ENCODE measurements at regions not wholly inside any gene's neighbourhood (a gene's known extent, or its start where the extent isn't known, plus 50 kb on each side); places are given as distances from the start of the nearest gene placed in this dataset.

DNA sequence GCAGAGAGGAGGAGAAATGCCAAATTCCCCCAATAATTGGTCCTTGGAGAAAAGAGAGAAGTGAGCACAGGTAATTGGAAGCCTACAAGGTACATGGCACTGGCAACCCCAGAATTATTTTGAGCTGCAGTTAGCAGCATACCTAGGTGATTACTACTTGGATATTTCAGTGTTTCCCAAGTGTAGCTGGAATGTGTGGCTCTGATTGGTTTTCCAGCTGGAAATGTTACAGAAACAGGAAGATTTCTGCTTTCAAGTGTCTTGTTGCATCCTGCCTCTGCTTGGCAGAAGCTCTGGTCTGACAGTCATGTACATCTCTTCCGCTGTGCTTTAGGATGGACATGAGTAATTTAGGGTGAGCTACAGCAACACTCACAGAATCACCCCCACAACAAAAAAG, 262.1 kb downstream of the ENC1 start:
- POLR2A ChIA-PET: no interaction called here

GRCh38 chr5:74376187-74376586, 264.3 kb downstream of the ENC1 start:
- FAIRE-seq (no peak), DNase-seq (ENCODE audit: low read depth, low spot score) (no peak)
- no peak overlapping the region for H3K4me3 ChIP-seq (replicated peaks in 1 of 3; ENCODE audit: insufficient read depth in 1 of 3, low read depth in 1 of 3, low read length in 3 of 3)
- intact Hi-C loops (cut with micrococcal nuclease) (no loop called here), dilution Hi-C loops (cut with MboI; ENCODE audit: extremely low pct_ligation_motif_present, low sequenced_read_pairs) (no loop called here)
- H3K27me3 ChIP-seq (ENCODE audit: control insufficient read depth in 2 of 2, insufficient read depth in 2 of 2, low read length in 2 of 2): peaks cover 0 to 4% of the 10 kb centered on the region in 2 experiments
- no peak overlapping the region for H3K4me2 ChIP-seq (ENCODE audit: insufficient read depth, low read length)
- TF ChIP-seq FOS (IDR thresholded peaks at IDR 0.05; ENCODE audit: borderline replicate concordance, insufficient read depth, low read length) (no peak), JUN (IDR thresholded peaks at IDR 0.05; ENCODE audit: borderline replicate concordance, insufficient read depth, insufficient read length, low read depth) (no peak), POLR2A (IDR thresholded peaks at IDR 0.05; ENCODE audit: low read depth, low read length) (no peak), EZH2 (IDR thresholded peaks at IDR 0.05; ENCODE audit: borderline replicate concordance, low read depth, low read length, severe bottlenecking) (no peak), MYC (IDR thresholded peaks at IDR 0.05; ENCODE audit: low read depth, low read length) (no peak), GATA2 (IDR thresholded peaks at IDR 0.05; ENCODE audit: insufficient read depth, insufficient read length, low read depth, low read length) (no peak), POLR2AphosphoS5 (IDR thresholded peaks at IDR 0.05; ENCODE audit: insufficient read depth, low read depth, low read length) (no peak)
- TF ChIP-seq, protein P1, sequence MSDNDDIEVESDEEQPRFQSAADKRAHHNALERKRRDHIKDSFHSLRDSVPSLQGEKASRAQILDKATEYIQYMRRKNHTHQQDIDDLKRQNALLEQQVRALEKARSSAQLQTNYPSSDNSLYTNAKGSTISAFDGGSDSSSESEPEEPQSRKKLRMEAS (IDR thresholded peaks at IDR 0.05; ENCODE audit: insufficient read depth, insufficient read length): no peak
- H2AFZ ChIP-seq (ENCODE audit: low read depth, low read length): no peak overlapping the region
- H3K9me3 ChIP-seq (replicated peaks; ENCODE audit: control insufficient read depth, insufficient read depth, low read length): no peaks in the 10 kb centered on the region
- ChIA-PET POLR2A (no interaction called here), CTCF (no interaction called here)
- no peaks in the 10 kb centered on the region for H3K36me3 ChIP-seq (ENCODE audit: control insufficient read depth in 2 of 2, extremely low read depth in 1 of 2, insufficient read depth in 2 of 2, low read length in 2 of 2)
- no peak overlapping the region for H3K9ac ChIP-seq (replicated peaks; ENCODE audit: extremely low read depth, insufficient read depth, low read length)
- H3K9me1 ChIP-seq (replicated peaks; ENCODE audit: control insufficient read depth, extremely low read depth, insufficient read depth, low read length): no peaks in the 10 kb centered on the region
- no TSS peak for BruUV-seq (replicated peaks)
- H4K20me1 ChIP-seq (replicated peaks; ENCODE audit: control insufficient read depth, extremely low read depth, insufficient read depth, low read length): no peaks in the 10 kb centered on the region
- H3K4me1 ChIP-seq (ENCODE audit: control insufficient read depth, extremely low read depth, insufficient read depth, low read length): no peaks in the 10 kb centered on the region
- H3K79me2 ChIP-seq (ENCODE audit: control insufficient read depth, insufficient read depth, low read length): no peaks in the 10 kb centered on the region
- no peak overlapping the region for H3K27ac ChIP-seq (ENCODE audit: insufficient read depth, low read depth, low read length)

More for the DNA sequence above, 262.1 kb downstream of the ENC1 start:
- Histone ChIP-seq H3K9me1 (replicated peaks; ENCODE audit: control insufficient read depth, extremely low read depth, insufficient read depth, low read length) (no peaks in the 10 kb centered on the region), H3K4me1 (ENCODE audit: control insufficient read depth, extremely low read depth, insufficient read depth, low read length) (no peaks in the 10 kb centered on the region), H3K9me3 (replicated peaks; ENCODE audit: control insufficient read depth, insufficient read depth, low read length) (no peaks in the 10 kb centered on the region), H3K4me2 (ENCODE audit: insufficient read depth, low read length) (no peak overlapping the region), H3K36me3 (ENCODE audit: control insufficient read depth in 2 of 2, extremely low read depth in 1 of 2, insufficient read depth in 2 of 2, low read length in 2 of 2) (no peaks in the 10 kb centered on the region), H3K27me3 (ENCODE audit: control insufficient read depth in 2 of 2, insufficient read depth in 2 of 2, low read length in 2 of 2) (peaks cover 0 to 4% of the 10 kb centered on the region in 2 experiments), H3K9ac (replicated peaks; ENCODE audit: extremely low read depth, insufficient read depth, low read length) (no peak overlapping the region), H3K79me2 (ENCODE audit: control insufficient read depth, insufficient read depth, low read length) (no peaks in the 10 kb centered on the region), H3K27ac (ENCODE audit: insufficient read depth, low read depth, low read length) (no peak overlapping the region), H2AFZ (ENCODE audit: low read depth, low read length) (no peak overlapping the region), H4K20me1 (replicated peaks; ENCODE audit: control insufficient read depth, extremely low read depth, insufficient read depth, low read length) (no peaks in the 10 kb centered on the region), H3K4me3 (replicated peaks in 1 of 3; ENCODE audit: insufficient read depth in 1 of 3, low read depth in 1 of 3, low read length in 3 of 3) (no peak overlapping the region)
- BruUV-seq (replicated peaks): no TSS peak
- no peak for FAIRE-seq
- no peak for DNase-seq (ENCODE audit: low read depth, low spot score)
- CTCF ChIA-PET: no interaction called here
- TF ChIP-seq EZH2 (IDR thresholded peaks at IDR 0.05; ENCODE audit: borderline replicate concordance, low read depth, low read length, severe bottlenecking) (no peak), POLR2AphosphoS5 (IDR thresholded peaks at IDR 0.05; ENCODE audit: insufficient read depth, low read depth, low read length) (no peak), CTCF (IDR thresholded peaks at IDR 0.05; ENCODE audit: extremely low read depth in 1 of 2, insufficient read depth in 1 of 2, low read depth in 1 of 2, low read length in 2 of 2) (no peak), POLR2A (IDR thresholded peaks at IDR 0.05; ENCODE audit: low read depth, low read length) (no peak)
- dilution Hi-C loops (cut with MboI; ENCODE audit: extremely low pct_ligation_motif_present, low sequenced_read_pairs): no loop called here
- intact Hi-C loops (cut with micrococcal nuclease): no loop called here

All from endothelial cell of umbilical vein (primary cell).